ENCODE measurements at regions not wholly inside any gene's neighbourhood (a gene's known extent, or its start where the extent isn't known, plus 50 kb on each side); places are given as distances from the start of the nearest gene placed in this dataset.

GRCh38 chr3:72439321-72440183 is 408.7 kb downstream of the SHQ1 start:
- H3K4me3 ChIP-seq (ENCODE audit: low read depth, low read length): no peak overlapping the region
- TF ChIP-seq CTCF (conservative IDR thresholded peaks at IDR 0.05; ENCODE audit: low read depth, low read length): no peak
- no peak for DNase-seq (ENCODE audit: low read depth)

- no peak overlapping the region for H3K4me3 ChIP-seq (ENCODE audit: low read depth, low read length)
- DNase-seq (ENCODE audit: low read depth): no peak
- no peak for TF ChIP-seq CTCF (conservative IDR thresholded peaks at IDR 0.05; ENCODE audit: low read depth, low read length)
These were observed 410.4 kb downstream of the SHQ1 start for GRCh38 chr3:72437661-72438406.

- no peak overlapping the region for H3K4me3 ChIP-seq (ENCODE audit: low read depth, low read length)
- DNase-seq (ENCODE audit: low read depth): no peak
- TF ChIP-seq CTCF (conservative IDR thresholded peaks at IDR 0.05; ENCODE audit: low read depth, low read length): no peak
These were observed 411.2 kb downstream of the SHQ1 start for GRCh38 chr3:72436863-72437592.

GRCh38 chr3:72434296-72434695 is 413.9 kb downstream of the SHQ1 start:
- no peak for TF ChIP-seq CTCF (conservative IDR thresholded peaks at IDR 0.05; ENCODE audit: low read depth, low read length)
- no peak for DNase-seq (ENCODE audit: low read depth)
- no peak overlapping the region for H3K4me3 ChIP-seq (ENCODE audit: low read depth, low read length)

- H3K4me3 ChIP-seq (ENCODE audit: low read depth, low read length): no peak overlapping the region
- no peak for DNase-seq (ENCODE audit: low read depth)
These were observed 416.0 kb downstream of the SHQ1 start for GRCh38 chr3:72432246-72432645.

More at GRCh38 chr3:72432246-72432645, 416.0 kb downstream of the SHQ1 start:
- TF ChIP-seq CTCF (conservative IDR thresholded peaks at IDR 0.05; ENCODE audit: low read depth, low read length): no peak

All from choroid plexus epithelial cell (primary cell).